Right ventricle myocardium inferior (tissue), 1 donor: ENCODE measurements at regions not wholly inside any gene's neighbourhood (a gene's known extent, or its start where the extent isn't known, plus 50 kb on each side); places are given as distances from the start of the nearest gene placed in this dataset.

Experiments
- ATAC-seq: fragments of 200-7000 bp; cut with Tn5 transposase; one replicate; pipeline ENCODE4 v1.9.1; 2020; ENCODE audit warnings: mild to moderate bottlenecking, moderate library complexity
- DNase-seq: peaks from one replicate; pipeline ENCODE4 v3.0.0; 2021; ENCODE audit errors: missing footprints
- intact Hi-C: fragments of 100-400 bp; cut with DNase I; formaldehyde crosslinking; loops from one replicate; pipeline ENCODE4 v1.11.0; 2022
- donor health status: DM: no; HTN: yes; CAD: no; lungs with severe emphysema.

- DNase-seq (no peak), ATAC-seq (no peak)
- intact Hi-C loops, result no loop called here
Measured at GRCh38 chr18:72470391-72470790, 73.8 kb downstream of the CBLN2 start.

GRCh38 chr18:72468021-72468710 lies 76.0 kb downstream of the CBLN2 start:
- ATAC-seq, result no peak
- intact Hi-C loops, result no loop called here

GRCh38 chr18:72460210-72460680 lies 83.9 kb downstream of the CBLN2 start:
- no peak for ATAC-seq

More at GRCh38 chr18:72468021-72468710, 76.0 kb downstream of the CBLN2 start:
- DNase-seq, result no peak

GRCh38 chr18:72458271-72458670 lies 85.9 kb downstream of the CBLN2 start:
- intact Hi-C loops, result no loop called here
- DNase-seq (no peak), ATAC-seq (no peak)

More at GRCh38 chr18:72460210-72460680, 83.9 kb downstream of the CBLN2 start:
- DNase-seq, result no peak
- intact Hi-C loops, result no loop called here

GRCh38 chr18:72456802-72457201 lies 87.3 kb downstream of the CBLN2 start:
- intact Hi-C loops, result no loop called here
- no peak for ATAC-seq

GRCh38 chr18:72452328-72452727 lies 91.8 kb downstream of the CBLN2 start:
- DNase-seq (no peak), ATAC-seq (no peak)
- intact Hi-C loops, result no loop called here

More at GRCh38 chr18:72456802-72457201, 87.3 kb downstream of the CBLN2 start:
- DNase-seq, result no peak

GRCh38 chr18:72444798-72445155 lies 99.4 kb downstream of the CBLN2 start:
- ATAC-seq, result no peak
- intact Hi-C loops, result no loop called here
- DNase-seq, result no peak

GRCh38 chr18:72444111-72444797 lies 99.9 kb downstream of the CBLN2 start:
- DNase-seq (no peak), ATAC-seq (no peak)
- intact Hi-C loops, result no loop called here

- DNase-seq (no peak), ATAC-seq (no peak)
- intact Hi-C loops, result no loop called here
Measured at GRCh38 chr18:72436401-72436800, 107.7 kb downstream of the CBLN2 start.

GRCh38 chr18:72433756-72434155 lies 110.4 kb downstream of the CBLN2 start:
- intact Hi-C loops, result no loop called here
- ATAC-seq (no peak), DNase-seq (no peak)

GRCh38 chr18:72427721-72428120 lies 116.4 kb downstream of the CBLN2 start:
- ATAC-seq, result no peak
- intact Hi-C loops, result no loop called here

GRCh38 chr18:72419914-72420313 lies 124.2 kb downstream of the CBLN2 start:
- no peak for ATAC-seq
- intact Hi-C loops, result no loop called here
- DNase-seq, result no peak

More at GRCh38 chr18:72427721-72428120, 116.4 kb downstream of the CBLN2 start:
- no peak for DNase-seq

- DNase-seq, result no peak
- no peak for ATAC-seq
- intact Hi-C loops, result no loop called here
Measured at GRCh38 chr18:72412927-72413326, 131.2 kb downstream of the CBLN2 start.

GRCh38 chr18:72411261-72411660 lies 132.9 kb downstream of the CBLN2 start:
- intact Hi-C loops, result no loop called here
- ATAC-seq (no peak), DNase-seq (no peak)

- DNase-seq (no peak), ATAC-seq (no peak)
- intact Hi-C loops, result no loop called here
Measured at GRCh38 chr18:72410399-72410798, 133.7 kb downstream of the CBLN2 start.

- DNase-seq (no peak), ATAC-seq (no peak)
- intact Hi-C loops, result no loop called here
Measured at GRCh38 chr18:72409903-72410302, 134.2 kb downstream of the CBLN2 start.

GRCh38 chr18:72407048-72407447 lies 137.1 kb downstream of the CBLN2 start:
- DNase-seq (no peak), ATAC-seq (no peak)
- intact Hi-C loops, result no loop called here

- intact Hi-C loops, result no loop called here
Measured at GRCh38 chr18:72391951-72392350, 152.2 kb downstream of the CBLN2 start.

GRCh38 chr18:72391427-72391826 lies 152.7 kb downstream of the CBLN2 start:
- intact Hi-C loops, result no loop called here
- ATAC-seq (no peak), DNase-seq (no peak)

More at GRCh38 chr18:72391951-72392350, 152.2 kb downstream of the CBLN2 start:
- ATAC-seq, result no peak
- no peak for DNase-seq

- intact Hi-C loops, result no loop called here
- ATAC-seq (no peak), DNase-seq (no peak)
Measured at GRCh38 chr18:72378016-72378415, 166.1 kb downstream of the CBLN2 start.
